K562 (cell line): ENCODE measurements at regions not wholly inside any gene's neighbourhood (a gene's known extent, or its start where the extent isn't known, plus 50 kb on each side); places are given as distances from the start of the nearest gene placed in this dataset.

ENCODE experiments used
- ATAC-seq: fragments of 200-7000 bp; cut with Tn5 transposase; 3 replicates; pipeline ENCODE4 v1.9.1; 2020; ENCODE audit warnings: moderate library complexity
- BruUV-seq: library from RNA; stranded (reverse); fragments of 400-500 nt; replicated peaks from 2 replicates; lab custom pipeline; 2021; lab: Mats Ljungman, UMichigan
- CTCF ChIA-PET: fragments of 300-600 bp; formaldehyde crosslinking; extraction: SDS; loops from one replicate; lab custom pipeline; 2021; ENCODE audit warnings: low intra/inter-chr PET ratio; lab: Yijun Ruan, JAX
- POLR2A ChIA-PET: fragments of 300-600, 350-650 bp; sonication (Branson Sonifier 250); formaldehyde crosslinking; extraction: SDS; loops from one replicate; lab custom pipeline; 2021; ENCODE audit warnings: antibody characterized with exemption, inconsistent platforms; lab: Yijun Ruan, JAX
- DNase-seq, 4 experiments: peaks; one replicate each; pipeline versions ENCODE4 v3.0.0 to v3.0.0-alpha.2; 2011 to 2018; ENCODE audit warnings: low spot score in 3 of 4, mixed read lengths in 3 of 4; ENCODE audit errors: extremely low read depth in 1 of 4
- FAIRE-seq: peaks from 2 replicates; lab custom pipeline; 2011; peaks lifted over from hg19 to GRCh38; lab: Jason Lieb, UNC
- H2AFZ ChIP-seq: 2 replicates; pipeline ENCODE4 v1.6.0; 2011; ENCODE audit warnings: low read depth, low read length, control low read depth, inconsistent platforms
- H3K27ac ChIP-seq: fragments of 200-600 bp; 3 replicates; pipeline ENCODE4 v1.8.0; 2011; ENCODE audit warnings: low read depth, mild to moderate bottlenecking, control low read depth, inconsistent platforms, low read length, moderate library complexity, mixed read lengths; ENCODE audit errors: extremely low read depth
- H3K27me3 ChIP-seq, 2 experiments: fragments of 300-600 bp in 1 of 2; 2 replicates in 1 of 2; 3 replicates in 1 of 2; pipeline versions ENCODE4 v1.6.0 to v1.8.0; 2011; ENCODE audit warnings: inconsistent platforms in 2 of 2, low read length in 2 of 2, mild to moderate bottlenecking in 1 of 2, mixed read lengths in 1 of 2, moderate library complexity in 1 of 2; ENCODE audit not compliant: control insufficient read depth in 2 of 2, insufficient read depth in 2 of 2
- H3K36me3 ChIP-seq: fragments of 300-600 bp; 3 replicates; pipeline ENCODE4 v1.8.0; 2011; ENCODE audit warnings: mild to moderate bottlenecking, low read length, inconsistent platforms; ENCODE audit not compliant: control insufficient read depth, insufficient read depth
- H3K4me1 ChIP-seq, 2 experiments: fragments of 200-600 bp in 1 of 2; replicated peaks in 1 of 2; 2 replicates in 1 of 2; 3 replicates in 1 of 2; pipeline versions ENCODE4 v1.5.1 to v1.8.0; 2011; ENCODE audit warnings: inconsistent platforms in 2 of 2, low read length in 2 of 2, mild to moderate bottlenecking in 1 of 2, mixed read lengths in 1 of 2, moderate library complexity in 1 of 2; ENCODE audit not compliant: control insufficient read depth in 2 of 2, insufficient read depth in 2 of 2
- H3K4me2 ChIP-seq: 2 replicates; pipeline ENCODE4 v1.6.1; 2011; ENCODE audit warnings: low read length, control low read depth, inconsistent platforms, mixed read lengths; ENCODE audit not compliant: insufficient read depth
- H3K4me3 ChIP-seq: fragments of 200-600 bp; sonication (generic), shearing (Covaris generic); 2 replicates; pipeline ENCODE4 v1.5.1; 2016; ENCODE audit warnings: control low read depth, inconsistent platforms
- H3K79me2 ChIP-seq: fragments of 200-600 bp; 3 replicates; pipeline ENCODE4 v1.8.0; 2011; ENCODE audit warnings: low read length, inconsistent platforms; ENCODE audit not compliant: control insufficient read depth, insufficient read depth
- H3K9ac ChIP-seq, 2 experiments: 2 replicates each; pipeline versions ENCODE4 v1.6.0 to v1.6.1; 2011; ENCODE audit warnings: low read depth in 2 of 2, low read length in 2 of 2, control low read depth in 1 of 2, inconsistent platforms in 1 of 2, mild to moderate bottlenecking in 1 of 2, mixed read lengths in 1 of 2; ENCODE audit not compliant: insufficient read depth in 1 of 2
- H3K9me1 ChIP-seq: one replicate; pipeline ENCODE4 v1.6.0; 2011; ENCODE audit warnings: inconsistent platforms, mild to moderate bottlenecking, low read length, moderate library complexity; ENCODE audit not compliant: control insufficient read depth, insufficient read depth
- H3K9me3 ChIP-seq: replicated peaks from 2 replicates; pipeline ENCODE4 v1.5.1; 2011; ENCODE audit warnings: low read depth, low read length, inconsistent platforms; ENCODE audit not compliant: control insufficient read depth, insufficient read depth
- H4K20me1 ChIP-seq: replicated peaks from 2 replicates; pipeline ENCODE4 v1.6.1; 2011; ENCODE audit warnings: low read length, inconsistent platforms, mixed read lengths; ENCODE audit not compliant: control insufficient read depth, insufficient read depth
- DACH1 ChIP-seq: fragments of 450-650 bp; IDR thresholded peaks from 2 replicates; pipeline ENCODE4 v1.6.1; 2018; ENCODE audit not compliant: partially characterized antibody
- MAFG ChIP-seq: fragments of 450-650 bp; conservative IDR thresholded peaks from 2 replicates; pipeline ENCODE4 v1.6.1; 2016; ENCODE audit warnings: missing genetic modification characterization, missing compliant biosample characterization
- RFX7 ChIP-seq: fragments of 250-450 bp; sonication (Bioruptor Pico); IDR thresholded peaks from 2 replicates; pipeline ENCODE4 v1.5.1; 2021; ENCODE audit warnings: mild to moderate bottlenecking
- WGBS: fragments of 100-300 bp; shearing (Covaris generic); methylation state at CpG from one replicate; pipeline ENCODE4 v1.1.6; 2016; ENCODE audit warnings: low coverage, mixed read lengths; ENCODE audit not compliant: insufficient coverage; ENCODE audit errors: missing lambda C conversion rate; 5-methylcytosine and 5-hydroxymethylcytosine counted together
- in situ Hi-C: fragments of 300-500 bp; cut with MboI; formaldehyde crosslinking; loops from 4 replicates; pipeline ENCODE4 v1.15.0; 2018; ENCODE audit warnings: inconsistent platforms, mixed read lengths
- intact Hi-C: fragments of 100-400 bp; cut with micrococcal nuclease; formaldehyde crosslinking; loops from 2 replicates; pipeline ENCODE4 v1.14.2; 2022
- TF ChIP-seq, protein P1 (sequence below): sonication (generic); formaldehyde crosslinking; IDR thresholded peaks from 2 replicates; pipeline ENCODE4 v1.8.0; 2022; ENCODE audit warnings: mild to moderate bottlenecking, low read depth, missing genetic modification reagents
- TF ChIP-seq, protein P2 (sequence below): fragments of 450-650 bp; IDR thresholded peaks from 2 replicates; pipeline ENCODE4 v1.6.1; 2017; ENCODE audit warnings: mild to moderate bottlenecking, moderate library complexity
- TF ChIP-seq, protein P3 (sequence below): fragments of 250-450 bp; sonication (Bioruptor Pico); IDR thresholded peaks from 2 replicates; pipeline ENCODE4 v1.4.0; 2020
- TF ChIP-seq, protein P4 (sequence below): fragments of 200-800 bp; sonication (Bioruptor generic); IDR thresholded peaks from 2 replicates; pipeline ENCODE4 v1.6.1; 2017; ENCODE audit warnings: missing genetic modification characterization, missing compliant biosample characterization

DNA sequence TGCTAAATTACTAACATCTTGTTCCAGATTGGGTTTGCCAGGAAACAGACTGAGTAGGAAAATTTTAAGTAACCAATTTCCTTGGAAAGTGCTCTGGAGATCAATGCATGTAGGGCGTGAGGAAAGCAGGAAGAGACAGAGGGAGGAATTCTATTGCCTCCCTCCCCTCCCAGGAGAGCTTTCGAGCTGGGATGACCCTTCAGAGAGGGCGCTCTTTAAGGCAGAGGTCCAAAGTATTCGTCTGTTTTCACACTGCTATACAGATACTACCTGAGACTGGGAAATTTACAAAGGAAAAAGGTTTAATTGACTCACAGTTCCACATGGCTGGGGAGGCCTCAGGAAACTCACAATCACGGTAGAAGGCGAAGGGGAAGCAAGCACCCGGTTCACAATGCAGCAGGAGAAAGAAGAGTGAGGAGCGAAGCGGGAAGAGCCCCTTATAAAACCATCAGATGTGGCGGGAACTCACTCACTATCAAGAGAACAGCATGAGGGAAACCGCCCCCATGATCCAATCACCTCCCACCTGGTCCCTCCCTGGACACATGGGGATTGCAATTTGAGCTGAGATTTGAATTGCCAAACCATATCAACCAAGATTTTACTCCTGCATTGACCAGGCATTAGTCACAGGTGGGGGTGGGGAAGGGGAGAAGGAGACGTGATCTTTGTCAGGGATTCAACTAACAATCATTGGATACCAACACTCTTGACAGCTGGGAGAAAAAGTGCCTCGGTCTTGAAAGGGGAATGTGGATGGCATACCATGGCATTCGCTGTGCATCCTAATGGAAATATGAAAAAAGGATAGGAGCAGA is 63.8 kb downstream of the SLITRK2 start:
- CTCF ChIA-PET, result no interaction called here
- Histone ChIP-seq H3K9me1 (no peaks in the 10 kb centered on the region), H3K27me3 (no peaks in the 10 kb centered on the region), H3K4me3 (no peak overlapping the region), H3K9me3 (no peaks in the 10 kb centered on the region), H4K20me1 (no peaks in the 10 kb centered on the region), H3K27ac (no peak overlapping the region), H3K9ac (no peak overlapping the region), H3K4me2 (no peak overlapping the region), H3K79me2 (no peaks in the 10 kb centered on the region), H3K4me1 (no peaks in the 10 kb centered on the region), H2AFZ (no peak overlapping the region)
- DNase-seq, result no peak
- intact Hi-C loops, result no loop called here
- POLR2A ChIA-PET, result no interaction called here
- 0% methylated on average over 6 of the region's 14 CpGs for WGBS
- no peak for FAIRE-seq
- BruUV-seq, result no TSS peak
- TF ChIP-seq, protein P1, sequence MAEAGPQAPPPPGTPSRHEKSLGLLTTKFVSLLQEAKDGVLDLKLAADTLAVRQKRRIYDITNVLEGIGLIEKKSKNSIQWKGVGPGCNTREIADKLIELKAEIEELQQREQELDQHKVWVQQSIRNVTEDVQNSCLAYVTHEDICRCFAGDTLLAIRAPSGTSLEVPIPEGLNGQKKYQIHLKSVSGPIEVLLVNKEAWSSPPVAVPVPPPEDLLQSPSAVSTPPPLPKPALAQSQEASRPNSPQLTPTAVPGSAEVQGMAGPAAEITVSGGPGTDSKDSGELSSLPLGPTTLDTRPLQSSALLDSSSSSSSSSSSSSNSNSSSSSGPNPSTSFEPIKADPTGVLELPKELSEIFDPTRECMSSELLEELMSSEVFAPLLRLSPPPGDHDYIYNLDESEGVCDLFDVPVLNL (CRISPR knock-in tag), result no peak
- TF ChIP-seq RFX7, result no peak
- TF ChIP-seq, protein P2, sequence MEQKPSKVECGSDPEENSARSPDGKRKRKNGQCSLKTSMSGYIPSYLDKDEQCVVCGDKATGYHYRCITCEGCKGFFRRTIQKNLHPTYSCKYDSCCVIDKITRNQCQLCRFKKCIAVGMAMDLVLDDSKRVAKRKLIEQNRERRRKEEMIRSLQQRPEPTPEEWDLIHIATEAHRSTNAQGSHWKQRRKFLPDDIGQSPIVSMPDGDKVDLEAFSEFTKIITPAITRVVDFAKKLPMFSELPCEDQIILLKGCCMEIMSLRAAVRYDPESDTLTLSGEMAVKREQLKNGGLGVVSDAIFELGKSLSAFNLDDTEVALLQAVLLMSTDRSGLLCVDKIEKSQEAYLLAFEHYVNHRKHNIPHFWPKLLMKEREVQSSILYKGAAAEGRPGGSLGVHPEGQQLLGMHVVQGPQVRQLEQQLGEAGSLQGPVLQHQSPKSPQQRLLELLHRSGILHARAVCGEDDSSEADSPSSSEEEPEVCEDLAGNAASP, result no peak
- TF ChIP-seq MAFG, result no peak
- TF ChIP-seq, protein P3, sequence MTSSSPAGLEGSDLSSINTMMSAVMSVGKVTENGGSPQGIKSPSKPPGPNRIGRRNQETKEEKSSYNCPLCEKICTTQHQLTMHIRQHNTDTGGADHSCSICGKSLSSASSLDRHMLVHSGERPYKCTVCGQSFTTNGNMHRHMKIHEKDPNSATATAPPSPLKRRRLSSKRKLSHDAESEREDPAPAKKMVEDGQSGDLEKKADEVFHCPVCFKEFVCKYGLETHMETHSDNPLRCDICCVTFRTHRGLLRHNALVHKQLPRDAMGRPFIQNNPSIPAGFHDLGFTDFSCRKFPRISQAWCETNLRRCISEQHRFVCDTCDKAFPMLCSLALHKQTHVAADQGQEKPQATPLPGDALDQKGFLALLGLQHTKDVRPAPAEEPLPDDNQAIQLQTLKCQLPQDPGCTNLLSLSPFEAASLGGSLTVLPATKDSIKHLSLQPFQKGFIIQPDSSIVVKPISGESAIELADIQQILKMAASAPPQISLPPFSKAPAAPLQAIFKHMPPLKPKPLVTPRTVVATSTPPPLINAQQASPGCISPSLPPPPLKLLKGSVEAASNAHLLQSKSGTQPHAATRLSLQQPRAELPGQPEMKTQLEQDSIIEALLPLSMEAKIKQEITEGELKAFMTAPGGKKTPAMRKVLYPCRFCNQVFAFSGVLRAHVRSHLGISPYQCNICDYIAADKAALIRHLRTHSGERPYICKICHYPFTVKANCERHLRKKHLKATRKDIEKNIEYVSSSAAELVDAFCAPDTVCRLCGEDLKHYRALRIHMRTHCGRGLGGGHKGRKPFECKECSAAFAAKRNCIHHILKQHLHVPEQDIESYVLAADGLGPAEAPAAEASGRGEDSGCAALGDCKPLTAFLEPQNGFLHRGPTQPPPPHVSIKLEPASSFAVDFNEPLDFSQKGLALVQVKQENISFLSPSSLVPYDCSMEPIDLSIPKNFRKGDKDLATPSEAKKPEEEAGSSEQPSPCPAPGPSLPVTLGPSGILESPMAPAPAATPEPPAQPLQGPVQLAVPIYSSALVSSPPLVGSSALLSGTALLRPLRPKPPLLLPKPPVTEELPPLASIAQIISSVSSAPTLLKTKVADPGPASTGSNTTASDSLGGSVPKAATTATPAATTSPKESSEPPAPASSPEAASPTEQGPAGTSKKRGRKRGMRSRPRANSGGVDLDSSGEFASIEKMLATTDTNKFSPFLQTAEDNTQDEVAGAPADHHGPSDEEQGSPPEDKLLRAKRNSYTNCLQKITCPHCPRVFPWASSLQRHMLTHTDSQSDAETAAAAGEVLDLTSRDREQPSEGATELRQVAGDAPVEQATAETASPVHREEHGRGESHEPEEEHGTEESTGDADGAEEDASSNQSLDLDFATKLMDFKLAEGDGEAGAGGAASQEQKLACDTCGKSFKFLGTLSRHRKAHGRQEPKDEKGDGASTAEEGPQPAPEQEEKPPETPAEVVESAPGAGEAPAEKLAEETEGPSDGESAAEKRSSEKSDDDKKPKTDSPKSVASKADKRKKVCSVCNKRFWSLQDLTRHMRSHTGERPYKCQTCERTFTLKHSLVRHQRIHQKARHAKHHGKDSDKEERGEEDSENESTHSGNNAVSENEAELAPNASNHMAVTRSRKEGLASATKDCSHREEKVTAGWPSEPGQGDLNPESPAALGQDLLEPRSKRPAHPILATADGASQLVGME (CRISPR knock-in tag), result no peak
- no peak for TF ChIP-seq DACH1
- TF ChIP-seq, protein P4, sequence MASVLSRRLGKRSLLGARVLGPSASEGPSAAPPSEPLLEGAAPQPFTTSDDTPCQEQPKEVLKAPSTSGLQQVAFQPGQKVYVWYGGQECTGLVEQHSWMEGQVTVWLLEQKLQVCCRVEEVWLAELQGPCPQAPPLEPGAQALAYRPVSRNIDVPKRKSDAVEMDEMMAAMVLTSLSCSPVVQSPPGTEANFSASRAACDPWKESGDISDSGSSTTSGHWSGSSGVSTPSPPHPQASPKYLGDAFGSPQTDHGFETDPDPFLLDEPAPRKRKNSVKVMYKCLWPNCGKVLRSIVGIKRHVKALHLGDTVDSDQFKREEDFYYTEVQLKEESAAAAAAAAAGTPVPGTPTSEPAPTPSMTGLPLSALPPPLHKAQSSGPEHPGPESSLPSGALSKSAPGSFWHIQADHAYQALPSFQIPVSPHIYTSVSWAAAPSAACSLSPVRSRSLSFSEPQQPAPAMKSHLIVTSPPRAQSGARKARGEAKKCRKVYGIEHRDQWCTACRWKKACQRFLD (CRISPR knock-in tag), result no peak
- TF ChIP-seq, all 486 proteins: peak for 0
- ATAC-seq, result no peak
- no peaks in the 10 kb centered on the region for H3K36me3 ChIP-seq
- in situ Hi-C loops, result no loop called here
